ENCODE measurements at regions not wholly inside any gene's neighbourhood (a gene's known extent, or its start where the extent isn't known, plus 50 kb on each side); places are given as distances from the start of the nearest gene placed in this dataset.

DNA sequence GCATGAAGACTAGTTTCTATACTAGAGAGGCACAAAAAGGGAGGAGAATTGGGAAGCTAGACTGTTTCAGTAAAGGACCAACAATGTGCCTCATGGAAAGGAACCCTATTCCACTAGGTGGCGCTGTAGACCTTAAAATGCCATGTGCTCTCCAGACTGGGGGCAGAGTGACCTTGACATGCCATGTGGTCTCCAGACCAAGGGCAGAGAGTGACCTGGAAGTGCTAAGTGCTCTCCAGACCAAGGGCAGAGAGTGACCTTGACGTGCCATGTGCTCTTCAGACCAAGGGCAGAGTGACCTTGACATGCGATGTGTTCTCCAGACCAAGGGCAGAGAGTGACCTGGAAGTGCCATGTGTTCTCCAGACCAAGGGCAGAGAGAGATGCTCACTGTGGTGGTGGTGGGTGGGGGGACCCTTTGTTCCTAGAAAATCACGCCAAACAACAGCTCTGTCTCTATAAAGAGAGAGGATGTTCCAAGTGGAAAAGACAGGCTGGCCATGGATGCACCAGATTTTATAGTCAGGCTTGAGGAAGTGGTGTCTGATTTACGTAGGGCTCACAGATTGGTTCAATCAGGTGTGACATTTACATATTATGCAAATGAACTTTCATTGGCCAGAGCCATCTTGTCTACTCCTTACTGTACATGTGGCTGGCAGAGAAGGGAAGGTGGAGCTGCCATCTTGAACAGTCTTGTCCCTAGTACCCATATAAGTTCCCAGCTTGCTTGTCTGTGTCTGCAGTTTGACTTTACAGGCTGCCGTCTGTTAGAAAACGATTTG, 344.0 kb upstream of the DDX18 start (continued):
- TF ChIP-seq TEAD4 (IDR thresholded peaks at IDR 0.05; ENCODE audit: low read depth, low read length) (no peak), ZNF274 (IDR thresholded peaks at IDR 0.05; ENCODE audit: borderline replicate concordance, extremely low read depth, low read length) (no peak), RXRA (IDR thresholded peaks at IDR 0.05; ENCODE audit: insufficient read depth, low read depth, low read length) (no peak), MAFK (IDR thresholded peaks at IDR 0.05; ENCODE audit: low read depth, low read length) (no peak), RAD21 (IDR thresholded peaks at IDR 0.05 in 1 of 2, conservative IDR thresholded peaks at IDR 0.05 in 1 of 2; ENCODE audit: low read depth in 2 of 2, low read length in 2 of 2) (peak; percentile 97 to 98), RFX5 (IDR thresholded peaks at IDR 0.05; ENCODE audit: borderline replicate concordance, low read depth, low read length) (no peak), SIX5 (IDR thresholded peaks at IDR 0.05; ENCODE audit: low read depth, low read length) (no peak), GTF2F1 (IDR thresholded peaks at IDR 0.05; ENCODE audit: borderline replicate concordance, low read depth, low read length) (peak; percentile 59; the same call in 1 of the 2 replicates), CHD2 (IDR thresholded peaks at IDR 0.05; ENCODE audit: low read length) (peak; percentile 36; the same call in 1 of the 2 replicates), YY1 (IDR thresholded peaks at IDR 0.05; ENCODE audit: low read depth, low read length) (0 out of 2 replicates have a peak, but pooled peaks have one; percentile 10)
- TF ChIP-seq, protein P1, sequence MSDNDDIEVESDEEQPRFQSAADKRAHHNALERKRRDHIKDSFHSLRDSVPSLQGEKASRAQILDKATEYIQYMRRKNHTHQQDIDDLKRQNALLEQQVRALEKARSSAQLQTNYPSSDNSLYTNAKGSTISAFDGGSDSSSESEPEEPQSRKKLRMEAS (IDR thresholded peaks at IDR 0.05): peak; percentile 97
- TF ChIP-seq, protein P2, sequence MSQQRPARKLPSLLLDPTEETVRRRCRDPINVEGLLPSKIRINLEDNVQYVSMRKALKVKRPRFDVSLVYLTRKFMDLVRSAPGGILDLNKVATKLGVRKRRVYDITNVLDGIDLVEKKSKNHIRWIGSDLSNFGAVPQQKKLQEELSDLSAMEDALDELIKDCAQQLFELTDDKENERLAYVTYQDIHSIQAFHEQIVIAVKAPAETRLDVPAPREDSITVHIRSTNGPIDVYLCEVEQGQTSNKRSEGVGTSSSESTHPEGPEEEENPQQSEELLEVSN (IDR thresholded peaks at IDR 0.05): peak; percentile 74
